ENCODE measurements at regions not wholly inside any gene's neighbourhood (a gene's known extent, or its start where the extent isn't known, plus 50 kb on each side); places are given as distances from the start of the nearest gene placed in this dataset.

DNA sequence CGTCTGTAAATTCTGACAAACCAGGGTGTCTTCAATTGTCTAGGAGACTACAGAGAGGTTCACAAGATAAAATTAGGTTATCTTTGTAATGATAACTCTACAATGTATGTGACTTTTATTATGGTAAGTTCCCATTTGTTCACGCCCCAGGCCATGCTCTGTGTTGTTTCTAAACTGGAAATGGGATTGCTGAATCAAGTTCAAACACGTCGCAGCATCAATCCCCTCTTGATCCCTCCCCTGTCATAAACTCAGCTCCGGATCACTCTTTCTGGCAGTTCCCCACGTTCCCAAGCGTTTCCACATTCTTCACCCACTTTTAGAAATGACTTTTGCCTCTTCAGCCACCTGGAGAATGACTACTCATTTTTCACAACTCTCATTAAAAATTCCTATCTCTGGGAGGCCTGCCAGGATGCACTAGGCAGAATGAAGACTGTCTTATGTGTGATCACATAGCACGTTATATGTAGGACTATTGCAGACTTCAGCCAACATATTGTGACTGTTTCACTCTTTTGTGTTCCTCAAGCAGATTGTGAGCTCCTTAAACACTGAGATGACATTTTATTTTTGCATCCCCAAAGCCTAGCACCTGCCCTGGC, 1124.2 kb upstream of the WWC1 start:
- DNase-seq (ENCODE audit: low spot score) = no peak
- Histone ChIP-seq H3K9ac (ENCODE audit: low read depth in 1 of 2, low read length in 2 of 2) (no peak overlapping the region), H3K27ac (ENCODE audit: low read depth in 1 of 2, low read length in 2 of 2) (no peak overlapping the region), H3K27me3 (ENCODE audit: control insufficient read depth in 4 of 4, insufficient read depth in 4 of 4, low read length in 3 of 4) (no peaks in the 10 kb centered on the region), H3K4me3 (ENCODE audit: low read depth in 1 of 3, low read length in 3 of 3) (no peak overlapping the region), H3K9me3 (ENCODE audit: control insufficient read depth in 4 of 4, low read length in 3 of 4) (no peaks in the 10 kb centered on the region), H3K4me1 (ENCODE audit: control insufficient read depth in 4 of 4, insufficient read depth in 4 of 4, low read length in 3 of 4) (no peaks in the 10 kb centered on the region), H3K36me3 (ENCODE audit: control insufficient read depth in 4 of 4, insufficient read depth in 3 of 4, low read depth in 1 of 4, low read length in 3 of 4) (no peaks in the 10 kb centered on the region)
- WGBS = 70% methylated on average over 8 of the region's 8 CpGs
- TF ChIP-seq JUND (IDR thresholded peaks at IDR 0.05) (no peak), NR2F2 (IDR thresholded peaks at IDR 0.05) (no peak), RXRA (IDR thresholded peaks at IDR 0.05) (no peak), SP1 (IDR thresholded peaks at IDR 0.05) (no peak)
- TF ChIP-seq, protein P1, sequence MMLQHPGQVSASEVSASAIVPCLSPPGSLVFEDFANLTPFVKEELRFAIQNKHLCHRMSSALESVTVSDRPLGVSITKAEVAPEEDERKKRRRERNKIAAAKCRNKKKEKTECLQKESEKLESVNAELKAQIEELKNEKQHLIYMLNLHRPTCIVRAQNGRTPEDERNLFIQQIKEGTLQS (IDR thresholded peaks at IDR 0.05) = no peak
- TF ChIP-seq, protein P2, sequence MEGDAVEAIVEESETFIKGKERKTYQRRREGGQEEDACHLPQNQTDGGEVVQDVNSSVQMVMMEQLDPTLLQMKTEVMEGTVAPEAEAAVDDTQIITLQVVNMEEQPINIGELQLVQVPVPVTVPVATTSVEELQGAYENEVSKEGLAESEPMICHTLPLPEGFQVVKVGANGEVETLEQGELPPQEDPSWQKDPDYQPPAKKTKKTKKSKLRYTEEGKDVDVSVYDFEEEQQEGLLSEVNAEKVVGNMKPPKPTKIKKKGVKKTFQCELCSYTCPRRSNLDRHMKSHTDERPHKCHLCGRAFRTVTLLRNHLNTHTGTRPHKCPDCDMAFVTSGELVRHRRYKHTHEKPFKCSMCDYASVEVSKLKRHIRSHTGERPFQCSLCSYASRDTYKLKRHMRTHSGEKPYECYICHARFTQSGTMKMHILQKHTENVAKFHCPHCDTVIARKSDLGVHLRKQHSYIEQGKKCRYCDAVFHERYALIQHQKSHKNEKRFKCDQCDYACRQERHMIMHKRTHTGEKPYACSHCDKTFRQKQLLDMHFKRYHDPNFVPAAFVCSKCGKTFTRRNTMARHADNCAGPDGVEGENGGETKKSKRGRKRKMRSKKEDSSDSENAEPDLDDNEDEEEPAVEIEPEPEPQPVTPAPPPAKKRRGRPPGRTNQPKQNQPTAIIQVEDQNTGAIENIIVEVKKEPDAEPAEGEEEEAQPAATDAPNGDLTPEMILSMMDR (IDR thresholded peaks at IDR 0.05; ENCODE audit: low read depth, low read length, missing input control) = no peak

DNA sequence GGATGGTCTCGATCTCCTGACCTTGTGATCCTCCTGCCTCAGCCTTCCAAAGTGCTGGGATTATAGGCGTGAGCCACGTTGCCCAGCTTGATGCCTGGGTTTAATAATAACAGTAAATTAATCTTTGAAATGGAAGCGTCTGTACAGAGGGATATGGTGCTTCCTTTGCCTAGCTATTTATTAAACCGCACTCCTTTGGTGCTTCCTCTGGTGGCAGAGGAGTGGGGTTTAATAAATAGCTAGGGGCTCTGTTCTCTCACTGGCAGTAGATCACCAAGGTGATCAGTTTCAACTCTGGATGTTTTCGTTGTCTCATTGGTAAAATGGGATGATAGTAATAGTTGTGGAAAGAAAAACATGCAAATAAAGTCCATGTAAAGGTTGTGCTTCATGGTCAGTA, 1122.5 kb upstream of the WWC1 start:
- Histone ChIP-seq H3K27me3 (ENCODE audit: control insufficient read depth in 4 of 4, insufficient read depth in 4 of 4, low read length in 3 of 4) (no peaks in the 10 kb centered on the region), H3K4me1 (ENCODE audit: control insufficient read depth in 4 of 4, insufficient read depth in 4 of 4, low read length in 3 of 4) (no peaks in the 10 kb centered on the region), H3K9ac (ENCODE audit: low read depth in 1 of 2, low read length in 2 of 2) (no peak overlapping the region), H3K36me3 (ENCODE audit: control insufficient read depth in 4 of 4, insufficient read depth in 3 of 4, low read depth in 1 of 4, low read length in 3 of 4) (no peaks in the 10 kb centered on the region), H3K9me3 (ENCODE audit: control insufficient read depth in 4 of 4, low read length in 3 of 4) (no peaks in the 10 kb centered on the region), H3K27ac (ENCODE audit: low read depth in 1 of 2, low read length in 2 of 2) (no peak overlapping the region), H3K4me3 (ENCODE audit: low read depth in 1 of 3, low read length in 3 of 3) (no peak overlapping the region)
- no peak for TF ChIP-seq FOXA2 (IDR thresholded peaks at IDR 0.05)
- no peak for DNase-seq (ENCODE audit: low spot score)
- 71% methylated on average over 6 of the region's 6 CpGs for WGBS

- no peak for TF ChIP-seq TAF1 (conservative IDR thresholded peaks at IDR 0.05)
- TF ChIP-seq HNF4G (IDR thresholded peaks at IDR 0.05) = no peak
- no peak for TF ChIP-seq REST (IDR thresholded peaks at IDR 0.05)
- no peak for TF ChIP-seq EGR1 (IDR thresholded peaks at IDR 0.05; ENCODE audit: low read depth in 2 of 2)
- 75% methylated on average over 3 of the region's 3 CpGs for WGBS
- no peaks in the 10 kb centered on the region for H3K27me3 ChIP-seq (ENCODE audit: control insufficient read depth in 4 of 4, insufficient read depth in 4 of 4, low read length in 3 of 4)
- DNase-seq (ENCODE audit: low spot score) = no peak
- H3K9me3 ChIP-seq (ENCODE audit: control insufficient read depth in 4 of 4, low read length in 3 of 4) = no peaks in the 10 kb centered on the region
- no peaks in the 10 kb centered on the region for H3K36me3 ChIP-seq (ENCODE audit: control insufficient read depth in 4 of 4, insufficient read depth in 3 of 4, low read depth in 1 of 4, low read length in 3 of 4)
- no peak overlapping the region for H3K27ac ChIP-seq (ENCODE audit: low read depth in 1 of 2, low read length in 2 of 2)
- no peak overlapping the region for H3K9ac ChIP-seq (ENCODE audit: low read depth in 1 of 2, low read length in 2 of 2)
- no peak overlapping the region for H3K4me3 ChIP-seq (ENCODE audit: low read depth in 1 of 3, low read length in 3 of 3)
- H3K4me1 ChIP-seq (ENCODE audit: control insufficient read depth in 4 of 4, insufficient read depth in 4 of 4, low read length in 3 of 4) = no peaks in the 10 kb centered on the region
These were observed 1120.4 kb upstream of the WWC1 start for GRCh38 chr5:167171056-167171455.

Measured in liver (tissue), 8 donors.